SK-N-SH (cell line): ENCODE measurements at regions not wholly inside any gene's neighbourhood (a gene's known extent, or its start where the extent isn't known, plus 50 kb on each side); places are given as distances from the start of the nearest gene placed in this dataset.

Experiments used
- CTCF ChIA-PET: fragments of 300-600, 350-600 bp; formaldehyde crosslinking; extraction: SDS; loops from one replicate; lab custom pipeline; 2021; lab: Yijun Ruan, JAX
- POLR2A ChIA-PET: fragments of 350-600 bp; sonication (Branson Sonifier 250); formaldehyde crosslinking; extraction: SDS; loops from one replicate; lab custom pipeline; 2020; ENCODE audit warnings: antibody characterized with exemption, inconsistent platforms; lab: Yijun Ruan, JAX
- DNase-seq: peaks from one replicate; pipeline ENCODE4 v3.0.0; 2012
- H2AFZ ChIP-seq: fragments of 200-600 bp; sonication (generic); 2 replicates; pipeline ENCODE4 v1.8.1; 2016; ENCODE audit warnings: antibody characterized with exemption, mild to moderate bottlenecking, low read depth
- H3F3A ChIP-seq: fragments of 200-600 bp; sonication (generic); replicated peaks from 2 replicates; pipeline ENCODE3; 2016; ENCODE audit warnings: antibody characterized with exemption, mild to moderate bottlenecking; ENCODE audit not compliant: insufficient read depth
- H3K27ac ChIP-seq, 2 experiments: fragments of 200-500 bp in 1 of 2; fragments of 200-600 bp in 1 of 2; sonication (Bioruptor generic) in 1 of 2; sonication (generic), shearing (Covaris generic) in 1 of 2; 2 replicates each; pipeline versions ENCODE4 v1.5.1 to v1.6.1; 2014 to 2016; ENCODE audit warnings: low read depth in 2 of 2, inconsistent platforms in 1 of 2, low read length in 1 of 2, mild to moderate bottlenecking in 1 of 2, mixed read lengths in 1 of 2
- H3K27me3 ChIP-seq: fragments of 200-600 bp; sonication (generic), shearing (Covaris generic); 2 replicates; pipeline ENCODE4 v1.6.1; 2016; ENCODE audit warnings: mixed run types; ENCODE audit not compliant: insufficient read depth
- H3K36me3 ChIP-seq, 2 experiments: fragments of 200-500 bp in 1 of 2; fragments of 200-600 bp in 1 of 2; sonication (Bioruptor generic) in 1 of 2; sonication (generic) in 1 of 2; replicated peaks in 1 of 2; 2 replicates each; pipeline versions ENCODE3 to v1.5.1; 2014 to 2016; ENCODE audit warnings: low read length in 1 of 2, mild to moderate bottlenecking in 1 of 2; ENCODE audit not compliant: insufficient read depth in 2 of 2, control insufficient read depth in 1 of 2
- H3K4me1 ChIP-seq, 2 experiments: fragments of 200-500 bp in 1 of 2; fragments of 200-600 bp in 1 of 2; sonication (Bioruptor generic) in 1 of 2; sonication (generic), shearing (Covaris generic) in 1 of 2; 2 replicates each; pipeline versions ENCODE4 v1.5.1 to v1.6.1; 2014 to 2016; ENCODE audit warnings: low read depth in 1 of 2, low read length in 1 of 2, mixed run types in 1 of 2; ENCODE audit not compliant: insufficient read depth in 2 of 2, control insufficient read depth in 1 of 2
- H3K4me2 ChIP-seq: fragments of 200-600 bp; sonication (generic), shearing (Covaris generic); 2 replicates; pipeline ENCODE4 v1.6.1; 2017; ENCODE audit warnings: mixed run types
- H3K4me3 ChIP-seq, 2 experiments: fragments of 200-500 bp in 1 of 2; fragments of 200-600 bp in 1 of 2; sonication (Bioruptor generic) in 1 of 2; sonication (generic), shearing (Covaris generic) in 1 of 2; 2 replicates each; pipeline versions ENCODE4 v1.5.1 to v1.8.1; 2014 to 2016; ENCODE audit warnings: low read depth in 2 of 2, inconsistent platforms in 1 of 2, low read length in 1 of 2, mild to moderate bottlenecking in 1 of 2, mixed read lengths in 1 of 2, moderate library complexity in 1 of 2
- H3K79me2 ChIP-seq: fragments of 200-600 bp; sonication (generic); 2 replicates; pipeline ENCODE4 v1.8.1; 2017; ENCODE audit warnings: mild to moderate bottlenecking; ENCODE audit not compliant: insufficient read depth
- H3K9ac ChIP-seq: fragments of 200-600 bp; sonication (generic); 2 replicates; pipeline ENCODE4 v1.6.1; 2017; ENCODE audit warnings: mixed run types
- H3K9me2 ChIP-seq: fragments of 200-600 bp; sonication (generic); 2 replicates; pipeline ENCODE4 v1.6.1; 2017; ENCODE audit warnings: mixed run types
- H3K9me3 ChIP-seq: fragments of 200-600 bp; sonication (generic); 2 replicates; pipeline ENCODE4 v1.6.1; 2017; ENCODE audit warnings: mixed run types, mild to moderate bottlenecking, moderate library complexity
- H4K20me1 ChIP-seq: fragments of 200-600 bp; sonication (generic); 2 replicates; pipeline ENCODE4 v1.6.1; 2017; ENCODE audit warnings: mild to moderate bottlenecking, mixed run types; ENCODE audit not compliant: insufficient read depth
- FOXJ3 ChIP-seq: sonication (generic); formaldehyde crosslinking; IDR thresholded peaks from 2 replicates; pipeline ENCODE4 v1.5.1; 2020; ENCODE audit warnings: mild to moderate bottlenecking, missing genetic modification reagents
- GATA2 ChIP-seq: sonication (generic); formaldehyde crosslinking; IDR thresholded peaks from 2 replicates; pipeline ENCODE4 v1.5.0; 2020; ENCODE audit warnings: mild to moderate bottlenecking, missing genetic modification reagents
- MXI1 ChIP-seq: IDR thresholded peaks from 2 replicates; pipeline ENCODE4 v1.6.1; 2012; ENCODE audit warnings: mild to moderate bottlenecking, low read depth, low read length, improper control_type of control experiment
- SIN3A ChIP-seq: IDR thresholded peaks from 2 replicates; pipeline ENCODE4 v1.6.1; 2012; ENCODE audit warnings: low read depth, mild to moderate bottlenecking, low read length, moderate library complexity, borderline replicate concordance
- YY1 ChIP-seq: IDR thresholded peaks from 2 replicates; pipeline ENCODE4 v1.4.0; 2012; ENCODE audit warnings: low read depth, mild to moderate bottlenecking
- WGBS: methylation state at CpG from one replicate; pipeline ENCODE4 v1.1.6; 2017; ENCODE audit warnings: low lambda C conversion rate; 5-methylcytosine and 5-hydroxymethylcytosine counted together
- TF ChIP-seq, protein P1 (sequence below): IDR thresholded peaks from 2 replicates; pipeline ENCODE4 v1.4.0; 2012; ENCODE audit warnings: low read depth, borderline replicate concordance
- TF ChIP-seq, protein P2 (sequence below): IDR thresholded peaks from 2 replicates; pipeline ENCODE4 v1.6.1; 2012; ENCODE audit warnings: mild to moderate bottlenecking, low read depth, low read length, moderate library complexity

GRCh38 chr10:123948030-123948823, 56.6 kb upstream of the CPXM2 start:
- ChIA-PET CTCF (interaction anchor here (0.5 to 1.3 kb wide), 3 partner anchors 11 to 447 kb away, joined by 3 to 5 read pairs (median 3); no protein-coding TSS in a partner anchor), POLR2A (no interaction called here)
- H4K20me1 ChIP-seq: no peaks in the 10 kb centered on the region
- H3K9me2 ChIP-seq: no peaks in the 10 kb centered on the region
- WGBS: 29% methylated on average over 8 of the region's 9 CpGs
- no peak overlapping the region for H3K9ac ChIP-seq
- no peak overlapping the region for H3K27ac ChIP-seq
- no peak for DNase-seq
- no peaks in the 10 kb centered on the region for H3K27me3 ChIP-seq
- no peaks in the 10 kb centered on the region for H3K9me3 ChIP-seq
- H3K4me2 ChIP-seq: no peak overlapping the region
- H3K4me1 ChIP-seq: no peaks in the 10 kb centered on the region
- no peaks in the 10 kb centered on the region for H3K36me3 ChIP-seq
- H3K79me2 ChIP-seq: no peaks in the 10 kb centered on the region
- no peak overlapping the region for H2AFZ ChIP-seq
- no peaks in the 10 kb centered on the region for H3F3A ChIP-seq
- no peak overlapping the region for H3K4me3 ChIP-seq
- TF ChIP-seq FOXJ3 (CRISPR knock-in tag) (no peak), GATA2 (no peak), YY1 (no peak), MXI1 (no peak)
- TF ChIP-seq, protein P1, sequence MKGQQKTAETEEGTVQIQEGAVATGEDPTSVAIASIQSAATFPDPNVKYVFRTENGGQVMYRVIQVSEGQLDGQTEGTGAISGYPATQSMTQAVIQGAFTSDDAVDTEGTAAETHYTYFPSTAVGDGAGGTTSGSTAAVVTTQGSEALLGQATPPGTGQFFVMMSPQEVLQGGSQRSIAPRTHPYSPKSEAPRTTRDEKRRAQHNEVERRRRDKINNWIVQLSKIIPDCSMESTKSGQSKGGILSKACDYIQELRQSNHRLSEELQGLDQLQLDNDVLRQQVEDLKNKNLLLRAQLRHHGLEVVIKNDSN: no peak
- TF ChIP-seq, protein P2, sequence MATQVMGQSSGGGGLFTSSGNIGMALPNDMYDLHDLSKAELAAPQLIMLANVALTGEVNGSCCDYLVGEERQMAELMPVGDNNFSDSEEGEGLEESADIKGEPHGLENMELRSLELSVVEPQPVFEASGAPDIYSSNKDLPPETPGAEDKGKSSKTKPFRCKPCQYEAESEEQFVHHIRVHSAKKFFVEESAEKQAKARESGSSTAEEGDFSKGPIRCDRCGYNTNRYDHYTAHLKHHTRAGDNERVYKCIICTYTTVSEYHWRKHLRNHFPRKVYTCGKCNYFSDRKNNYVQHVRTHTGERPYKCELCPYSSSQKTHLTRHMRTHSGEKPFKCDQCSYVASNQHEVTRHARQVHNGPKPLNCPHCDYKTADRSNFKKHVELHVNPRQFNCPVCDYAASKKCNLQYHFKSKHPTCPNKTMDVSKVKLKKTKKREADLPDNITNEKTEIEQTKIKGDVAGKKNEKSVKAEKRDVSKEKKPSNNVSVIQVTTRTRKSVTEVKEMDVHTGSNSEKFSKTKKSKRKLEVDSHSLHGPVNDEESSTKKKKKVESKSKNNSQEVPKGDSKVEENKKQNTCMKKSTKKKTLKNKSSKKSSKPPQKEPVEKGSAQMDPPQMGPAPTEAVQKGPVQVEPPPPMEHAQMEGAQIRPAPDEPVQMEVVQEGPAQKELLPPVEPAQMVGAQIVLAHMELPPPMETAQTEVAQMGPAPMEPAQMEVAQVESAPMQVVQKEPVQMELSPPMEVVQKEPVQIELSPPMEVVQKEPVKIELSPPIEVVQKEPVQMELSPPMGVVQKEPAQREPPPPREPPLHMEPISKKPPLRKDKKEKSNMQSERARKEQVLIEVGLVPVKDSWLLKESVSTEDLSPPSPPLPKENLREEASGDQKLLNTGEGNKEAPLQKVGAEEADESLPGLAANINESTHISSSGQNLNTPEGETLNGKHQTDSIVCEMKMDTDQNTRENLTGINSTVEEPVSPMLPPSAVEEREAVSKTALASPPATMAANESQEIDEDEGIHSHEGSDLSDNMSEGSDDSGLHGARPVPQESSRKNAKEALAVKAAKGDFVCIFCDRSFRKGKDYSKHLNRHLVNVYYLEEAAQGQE: no peak

DNA sequence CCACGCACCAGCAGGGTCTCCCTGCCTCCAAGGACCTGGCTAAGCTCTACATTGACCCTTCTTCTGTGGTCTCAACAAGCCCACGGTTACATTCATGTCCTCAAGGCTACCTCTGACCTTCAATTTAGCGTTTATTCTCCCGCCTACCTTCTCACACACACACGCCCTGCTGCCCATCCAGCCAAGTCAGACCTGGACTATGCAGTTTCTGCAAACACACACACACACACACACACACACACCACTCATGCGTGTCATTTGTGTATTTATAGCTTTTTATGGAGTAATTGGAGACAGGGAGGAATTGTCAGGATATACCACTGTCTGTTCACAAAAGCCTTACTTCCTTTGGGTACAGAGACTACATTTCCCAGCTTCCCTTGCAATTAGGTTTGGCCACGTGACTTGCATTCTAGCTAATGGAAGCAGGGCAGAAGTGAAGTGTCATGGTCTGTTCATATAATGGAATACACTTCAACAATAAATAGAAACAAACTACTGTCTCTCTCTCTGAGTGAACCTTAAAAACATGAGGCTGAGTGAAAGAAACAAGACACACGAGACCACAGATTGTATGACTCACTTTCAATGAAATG, 53.8 kb upstream of the CPXM2 start:
- Histone ChIP-seq H3K9ac (no peak overlapping the region), H3K27ac (no peak overlapping the region), H3K36me3 (no peaks in the 10 kb centered on the region), H3K9me2 (no peaks in the 10 kb centered on the region), H3K4me3 (no peak overlapping the region), H3K9me3 (no peaks in the 10 kb centered on the region), H3F3A (no peaks in the 10 kb centered on the region), H3K79me2 (no peaks in the 10 kb centered on the region), H4K20me1 (no peaks in the 10 kb centered on the region), H2AFZ (no peak overlapping the region), H3K4me2 (no peak overlapping the region), H3K27me3 (no peaks in the 10 kb centered on the region), H3K4me1 (no peaks in the 10 kb centered on the region; a peak in 1 of 4 replicates)
- WGBS: 25% methylated on average over 8 of the region's 8 CpGs
- no peak for DNase-seq
- TF ChIP-seq SIN3A: no peak
- TF ChIP-seq, protein P1: peak; percentile 38; the same call in 1 of the 2 replicates
- POLR2A ChIA-PET: no interaction called here
- CTCF ChIA-PET: no interaction called here
